ENCODE measurements at regions not wholly inside any gene's neighbourhood (a gene's known extent, or its start where the extent isn't known, plus 50 kb on each side); places are given as distances from the start of the nearest gene placed in this dataset.

- ChIA-PET POLR2A (no interaction called here), CTCF (no interaction called here)
- DNase-seq (ENCODE audit: unreplicated experiment), result no peak
- BruUV-seq (replicated peaks), result no TSS peak
- Mint-ChIP-seq H3K27ac (ENCODE audit: low read depth, unreplicated experiment) (no peak overlapping the region), H3K4me3 (ENCODE audit: unreplicated experiment) (no peak overlapping the region), H3K36me3 (ENCODE audit: insufficient read depth, unreplicated experiment) (no peaks in the 10 kb centered on the region), H3K27me3 (ENCODE audit: insufficient read depth, unreplicated experiment) (no peaks in the 10 kb centered on the region), H3K9me3 (ENCODE audit: unreplicated experiment) (peaks cover 8% of the 10 kb centered on the region), H3K4me1 (ENCODE audit: insufficient read depth, unreplicated experiment) (no peaks in the 10 kb centered on the region)
- TF ChIP-seq, protein P1, sequence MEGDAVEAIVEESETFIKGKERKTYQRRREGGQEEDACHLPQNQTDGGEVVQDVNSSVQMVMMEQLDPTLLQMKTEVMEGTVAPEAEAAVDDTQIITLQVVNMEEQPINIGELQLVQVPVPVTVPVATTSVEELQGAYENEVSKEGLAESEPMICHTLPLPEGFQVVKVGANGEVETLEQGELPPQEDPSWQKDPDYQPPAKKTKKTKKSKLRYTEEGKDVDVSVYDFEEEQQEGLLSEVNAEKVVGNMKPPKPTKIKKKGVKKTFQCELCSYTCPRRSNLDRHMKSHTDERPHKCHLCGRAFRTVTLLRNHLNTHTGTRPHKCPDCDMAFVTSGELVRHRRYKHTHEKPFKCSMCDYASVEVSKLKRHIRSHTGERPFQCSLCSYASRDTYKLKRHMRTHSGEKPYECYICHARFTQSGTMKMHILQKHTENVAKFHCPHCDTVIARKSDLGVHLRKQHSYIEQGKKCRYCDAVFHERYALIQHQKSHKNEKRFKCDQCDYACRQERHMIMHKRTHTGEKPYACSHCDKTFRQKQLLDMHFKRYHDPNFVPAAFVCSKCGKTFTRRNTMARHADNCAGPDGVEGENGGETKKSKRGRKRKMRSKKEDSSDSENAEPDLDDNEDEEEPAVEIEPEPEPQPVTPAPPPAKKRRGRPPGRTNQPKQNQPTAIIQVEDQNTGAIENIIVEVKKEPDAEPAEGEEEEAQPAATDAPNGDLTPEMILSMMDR (IDR thresholded peaks at IDR 0.05; ENCODE audit: unreplicated experiment), result no peak
- intact Hi-C loops (cut with micrococcal nuclease), result no loop called here
Observed at GRCh38 chr6:74623027-74623426, 582.8 kb downstream of the COL12A1 start.

DNA sequence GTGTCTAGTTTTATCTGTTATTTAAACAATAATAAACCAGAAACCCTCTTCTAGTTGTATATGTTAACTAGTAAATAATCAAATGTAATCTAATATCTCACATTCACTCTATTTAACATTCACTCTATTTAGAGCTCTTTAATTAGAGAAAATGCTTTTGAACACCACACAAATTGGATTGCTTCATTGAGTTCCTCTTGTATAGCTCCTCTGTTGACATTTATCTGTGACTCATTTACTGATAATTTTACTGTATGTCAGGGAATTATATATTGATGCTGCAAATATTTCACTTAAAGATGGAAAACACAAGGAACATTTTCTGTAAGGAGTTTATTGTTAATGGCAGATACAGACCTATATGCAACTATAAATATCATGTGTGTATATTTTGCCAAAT lies 594.6 kb downstream of the COL12A1 start:
- BruUV-seq (replicated peaks), result no TSS peak
- peaks cover 8% of the 10 kb centered on the region for H3K9me3 Mint-ChIP-seq (ENCODE audit: unreplicated experiment)
- no peak overlapping the region for H3K27ac Mint-ChIP-seq (ENCODE audit: low read depth, unreplicated experiment)
- H3K36me3 Mint-ChIP-seq (ENCODE audit: insufficient read depth, unreplicated experiment), result no peaks in the 10 kb centered on the region
- intact Hi-C loops (cut with micrococcal nuclease), result no loop called here
- CTCF ChIA-PET, result no interaction called here
- TF ChIP-seq, protein P1 (IDR thresholded peaks at IDR 0.05; ENCODE audit: unreplicated experiment), result no peak
- no peak overlapping the region for H3K4me3 Mint-ChIP-seq (ENCODE audit: unreplicated experiment)
- POLR2A ChIA-PET, result no interaction called here
- peaks cover 42% of the 10 kb centered on the region for H3K4me1 Mint-ChIP-seq (ENCODE audit: insufficient read depth, unreplicated experiment)
- no peaks in the 10 kb centered on the region for H3K27me3 Mint-ChIP-seq (ENCODE audit: insufficient read depth, unreplicated experiment)
- DNase-seq (ENCODE audit: unreplicated experiment), result no peak

GRCh38 chr6:74610352-74610751 lies 595.5 kb downstream of the COL12A1 start:
- peaks cover 7% of the 10 kb centered on the region for H3K9me3 Mint-ChIP-seq (ENCODE audit: unreplicated experiment)
- intact Hi-C loops (cut with micrococcal nuclease), result no loop called here
- TF ChIP-seq, protein P1 (IDR thresholded peaks at IDR 0.05; ENCODE audit: unreplicated experiment), result no peak
- H3K4me1 Mint-ChIP-seq (ENCODE audit: insufficient read depth, unreplicated experiment), result peaks cover 45% of the 10 kb centered on the region
- no peak for DNase-seq (ENCODE audit: unreplicated experiment)
- H3K4me3 Mint-ChIP-seq (ENCODE audit: unreplicated experiment), result no peak overlapping the region
- H3K27me3 Mint-ChIP-seq (ENCODE audit: insufficient read depth, unreplicated experiment), result no peaks in the 10 kb centered on the region
- ChIA-PET POLR2A (no interaction called here), CTCF (no interaction called here)
- H3K27ac Mint-ChIP-seq (ENCODE audit: low read depth, unreplicated experiment), result peak overlapping the region; percentile 70
- BruUV-seq (replicated peaks), result no TSS peak
- no peaks in the 10 kb centered on the region for H3K36me3 Mint-ChIP-seq (ENCODE audit: insufficient read depth, unreplicated experiment)

GRCh38 chr6:74609871-74610270 lies 596.0 kb downstream of the COL12A1 start:
- CTCF ChIA-PET, result interaction anchor here (1.9 kb wide), 1 partner anchor 9 kb away, joined by 7 read pairs; no protein-coding TSS in a partner anchor
- DNase-seq (ENCODE audit: unreplicated experiment), result peak; percentile 53
- Mint-ChIP-seq H3K4me1 (ENCODE audit: insufficient read depth, unreplicated experiment) (peaks cover 45% of the 10 kb centered on the region), H3K4me3 (ENCODE audit: unreplicated experiment) (no peak overlapping the region), H3K27me3 (ENCODE audit: insufficient read depth, unreplicated experiment) (no peaks in the 10 kb centered on the region), H3K27ac (ENCODE audit: low read depth, unreplicated experiment) (peak overlapping the region; percentile 70), H3K36me3 (ENCODE audit: insufficient read depth, unreplicated experiment) (no peaks in the 10 kb centered on the region), H3K9me3 (ENCODE audit: unreplicated experiment) (peaks cover 4% of the 10 kb centered on the region)
- POLR2A ChIA-PET, result no interaction called here
- BruUV-seq (replicated peaks), result no TSS peak
- intact Hi-C loops (cut with micrococcal nuclease), result loop anchor here (10.0 kb wide), 2 partner anchors 265 to 595 kb away; partner anchors contain the start of gene COL12A1
- TF ChIP-seq, protein P1 (IDR thresholded peaks at IDR 0.05; ENCODE audit: unreplicated experiment), result no peak
